IMR-90 (cell line): ENCODE measurements at regions not wholly inside any gene's neighbourhood (a gene's known extent, or its start where the extent isn't known, plus 50 kb on each side); places are given as distances from the start of the nearest gene placed in this dataset.

Source experiments
- ATAC-seq: fragments of 200-7000 bp; cut with Tn5 transposase; 2 replicates; pipeline ENCODE4 v1.9.1; 2020; ENCODE audit warnings: low read depth, mild to moderate bottlenecking, moderate library complexity
- BruUV-seq: library from RNA; stranded (reverse); fragments of 400-500 nt; replicated peaks from 2 replicates; lab custom pipeline; 2021; lab: Mats Ljungman, UMichigan
- CTCF ChIA-PET: fragments of 300-600 bp; formaldehyde crosslinking; extraction: SDS; loops from one replicate; lab custom pipeline; 2021; ENCODE audit warnings: antibody characterized with exemption; lab: Yijun Ruan, JAX
- POLR2A ChIA-PET: fragments of 300-600 bp; sonication (Branson Sonifier 250); formaldehyde crosslinking; loops from one replicate; lab custom pipeline; 2022; ENCODE audit warnings: antibody characterized with exemption; ENCODE audit not compliant: unreplicated experiment; lab: Charles Lee
- DNase-seq: peaks from one replicate; pipeline ENCODE4 v3.0.0; 2013
- H2AFZ ChIP-seq: replicated peaks from 2 replicates; pipeline ENCODE3; 2013; ENCODE audit warnings: low read length, mild to moderate bottlenecking; ENCODE audit not compliant: poor library complexity
- H2AK5ac ChIP-seq: 2 replicates; pipeline ENCODE4 v1.6.1; 2013; ENCODE audit warnings: low read depth, low read length, inconsistent platforms
- H2AK9ac ChIP-seq: replicated peaks from 2 replicates; pipeline ENCODE3; 2013; ENCODE audit warnings: mild to moderate bottlenecking, low read depth, low read length, moderate library complexity; ENCODE audit not compliant: poor library complexity
- H2BK120ac ChIP-seq: 2 replicates; pipeline ENCODE4 v1.6.1; 2013; ENCODE audit warnings: low read depth, low read length, inconsistent platforms
- H2BK15ac ChIP-seq: 3 replicates; pipeline ENCODE4 v1.6.1; 2013; ENCODE audit warnings: low read depth, low read length, inconsistent platforms
- H2BK20ac ChIP-seq: 2 replicates; pipeline ENCODE4 v1.6.1; 2013; ENCODE audit warnings: low read depth, mild to moderate bottlenecking, inconsistent platforms, low read length, moderate library complexity
- H2BK5ac ChIP-seq: 2 replicates; pipeline ENCODE4 v1.6.1; 2013; ENCODE audit warnings: mild to moderate bottlenecking, low read depth, low read length, inconsistent platforms; ENCODE audit not compliant: poor library complexity, severe bottlenecking
- H3K14ac ChIP-seq: replicated peaks from 2 replicates; pipeline ENCODE4 v1.6.1; 2013; ENCODE audit warnings: low read depth, low read length, inconsistent platforms
- H3K18ac ChIP-seq: 2 replicates; pipeline ENCODE4 v1.6.1; 2013; ENCODE audit warnings: low read depth, low read length, control low read depth
- H3K23ac ChIP-seq: 2 replicates; pipeline ENCODE4 v1.6.1; 2013; ENCODE audit warnings: low read depth, low read length, inconsistent platforms
- H3K27ac ChIP-seq: 2 replicates; pipeline ENCODE4 v1.5.1; 2013; ENCODE audit warnings: mild to moderate bottlenecking, control low read depth, low read length; ENCODE audit not compliant: insufficient read depth
- H3K27me3 ChIP-seq: 2 replicates; pipeline ENCODE4 v1.6.1; 2013; ENCODE audit warnings: low read length; ENCODE audit not compliant: control insufficient read depth, insufficient read depth
- H3K36me3 ChIP-seq: 2 replicates; pipeline ENCODE4 v1.6.1; 2013; ENCODE audit warnings: low read length, mixed read lengths; ENCODE audit not compliant: control insufficient read depth, insufficient read depth
- H3K4ac ChIP-seq: 2 replicates; pipeline ENCODE4 v1.6.1; 2013; ENCODE audit warnings: low read depth, low read length, inconsistent platforms
- H3K4me1 ChIP-seq: 2 replicates; pipeline ENCODE4 v1.6.1; 2013; ENCODE audit warnings: low read length, mixed read lengths; ENCODE audit not compliant: control insufficient read depth, insufficient read depth
- H3K4me2 ChIP-seq: 2 replicates; pipeline ENCODE4 v1.6.1; 2013; ENCODE audit warnings: low read depth, mild to moderate bottlenecking, control low read depth, low read length, moderate library complexity
- H3K4me3 ChIP-seq: 2 replicates; pipeline ENCODE4 v1.5.1; 2013; ENCODE audit warnings: low read depth, mild to moderate bottlenecking, control low read depth, low read length, moderate library complexity; ENCODE audit not compliant: insufficient read depth
- H3K56ac ChIP-seq: 2 replicates; pipeline ENCODE4 v1.6.1; 2013; ENCODE audit warnings: low read length, inconsistent platforms; ENCODE audit not compliant: insufficient read depth; ENCODE audit errors: extremely low read depth
- H3K79me1 ChIP-seq, 2 experiments: 2 replicates each; pipeline ENCODE4 v1.6.1; 2013; ENCODE audit warnings: low read length in 2 of 2, inconsistent platforms in 1 of 2, low read depth in 1 of 2
- H3K9ac ChIP-seq: 2 replicates; pipeline ENCODE4 v1.6.1; 2013; ENCODE audit warnings: low read depth, low read length, control low read depth
- H3K9me1 ChIP-seq: 2 replicates; pipeline ENCODE4 v1.6.1; 2013; ENCODE audit warnings: low read length, inconsistent platforms; ENCODE audit not compliant: insufficient read depth
- H3K9me3 ChIP-seq: 2 replicates; pipeline ENCODE4 v1.6.1; 2013; ENCODE audit warnings: low read length; ENCODE audit not compliant: control insufficient read depth, insufficient read depth
- H4K20me1 ChIP-seq: 2 replicates; pipeline ENCODE4 v1.6.1; 2013; ENCODE audit warnings: low read length, inconsistent platforms; ENCODE audit not compliant: insufficient read depth
- H4K5ac ChIP-seq: 2 replicates; pipeline ENCODE4 v1.6.1; 2013; ENCODE audit warnings: mild to moderate bottlenecking, low read depth, low read length, control low read depth
- H4K8ac ChIP-seq, 2 experiments: 2 replicates each; pipeline ENCODE4 v1.6.1; 2013; ENCODE audit warnings: low read depth in 2 of 2, low read length in 2 of 2, control low read depth in 1 of 2, inconsistent platforms in 1 of 2
- H4K91ac ChIP-seq: 2 replicates; pipeline ENCODE4 v1.6.1; 2013; ENCODE audit warnings: low read depth, low read length, inconsistent platforms; ENCODE audit not compliant: insufficient read depth
- CEBPB ChIP-seq: IDR thresholded peaks from 2 replicates; pipeline ENCODE4 v1.6.1; 2012; ENCODE audit warnings: low read depth, low read length, improper control_type of control experiment
- MXI1 ChIP-seq: IDR thresholded peaks from 2 replicates; pipeline ENCODE4 v1.6.1; 2012; ENCODE audit warnings: low read depth, mild to moderate bottlenecking, low read length, moderate library complexity, borderline replicate concordance
- SMC3 ChIP-seq: fragments of 150-350 bp; IDR thresholded peaks from 2 replicates; pipeline ENCODE4 v1.6.1; 2016; ENCODE audit warnings: low read depth, mild to moderate bottlenecking, antibody characterized with exemption, low read length, moderate library complexity
- dilution Hi-C: fragments of 300-500 bp; cut with HindIII; formaldehyde crosslinking; loops from one replicate; pipeline ENCODE4 v1.14.3; 2018; ENCODE audit warnings: low sequenced_read_pairs; ENCODE audit not compliant: unreplicated experiment
- in situ Hi-C: fragments of 300-500 bp; cut with MboI; formaldehyde crosslinking; loops from 3 replicates; pipeline ENCODE4 v1.14.3; 2019; ENCODE audit warnings: low sequenced_read_pairs, inconsistent platforms, mixed read lengths
- intact Hi-C: fragments of 100-400 bp; cut with micrococcal nuclease; formaldehyde crosslinking; loops from 2 replicates; pipeline ENCODE4 v1.10.0; 2022
- TF ChIP-seq, protein P1 (sequence below): fragments of 150-350 bp; IDR thresholded peaks from 2 replicates; pipeline ENCODE4 v1.6.1; 2016; ENCODE audit warnings: low read depth, mild to moderate bottlenecking, low read length, moderate library complexity, borderline replicate concordance
- TF ChIP-seq, protein P2 (sequence below): fragments of 150-350 bp; IDR thresholded peaks from 2 replicates; pipeline ENCODE4 v1.6.1; 2017; ENCODE audit warnings: mild to moderate bottlenecking, antibody characterized with exemption, low read length, low read depth

DNA sequence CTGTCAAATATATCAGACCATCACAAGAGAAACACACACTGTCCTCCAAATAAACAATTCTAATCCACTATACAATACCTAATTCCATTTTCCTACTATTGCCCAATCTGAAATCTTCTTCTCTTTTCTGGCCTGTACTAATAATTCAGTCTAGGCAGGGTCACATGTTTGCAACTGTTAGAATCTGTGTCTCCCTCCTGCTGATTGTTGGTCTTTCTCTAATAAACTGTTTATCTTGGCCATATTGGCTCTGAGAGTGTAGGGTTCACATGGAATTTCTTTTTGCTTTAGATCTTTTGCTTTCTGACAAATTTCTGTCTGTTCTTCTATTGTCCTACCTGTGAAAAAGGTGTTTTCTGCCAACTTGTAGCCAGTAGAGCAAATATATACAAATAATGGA lies 319.9 kb upstream of the ADAMTS5 start:
- peak overlapping the region; percentile 53; the same call in 1 of the 3 replicates for H2BK15ac ChIP-seq
- peak overlapping the region; percentile 72; the same call in 1 of the 2 replicates for H2AK5ac ChIP-seq
- no peak overlapping the region for H2BK5ac ChIP-seq
- no peak overlapping the region for H3K4me2 ChIP-seq
- H2BK120ac ChIP-seq, result peak overlapping the region; percentile 71
- H3K4me3 ChIP-seq, result no peak overlapping the region
- 0 out of 2 replicates have a peak overlapping the region, but pooled peaks have one; percentile 18 for H3K18ac ChIP-seq
- H2BK20ac ChIP-seq, result peak overlapping the region; percentile 1; the same call in 1 of the 2 replicates
- no TSS peak for BruUV-seq
- no peaks in the 10 kb centered on the region for H3K79me1 ChIP-seq
- no peak overlapping the region for H4K5ac ChIP-seq
- no peaks in the 10 kb centered on the region for H3K9me1 ChIP-seq
- TF ChIP-seq, protein P1, sequence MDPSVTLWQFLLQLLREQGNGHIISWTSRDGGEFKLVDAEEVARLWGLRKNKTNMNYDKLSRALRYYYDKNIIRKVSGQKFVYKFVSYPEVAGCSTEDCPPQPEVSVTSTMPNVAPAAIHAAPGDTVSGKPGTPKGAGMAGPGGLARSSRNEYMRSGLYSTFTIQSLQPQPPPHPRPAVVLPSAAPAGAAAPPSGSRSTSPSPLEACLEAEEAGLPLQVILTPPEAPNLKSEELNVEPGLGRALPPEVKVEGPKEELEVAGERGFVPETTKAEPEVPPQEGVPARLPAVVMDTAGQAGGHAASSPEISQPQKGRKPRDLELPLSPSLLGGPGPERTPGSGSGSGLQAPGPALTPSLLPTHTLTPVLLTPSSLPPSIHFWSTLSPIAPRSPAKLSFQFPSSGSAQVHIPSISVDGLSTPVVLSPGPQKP, result no peak
- TF ChIP-seq MXI1 (no peak), CEBPB (peak; percentile 38), SMC3 (no peak)
- TF ChIP-seq, protein P2, sequence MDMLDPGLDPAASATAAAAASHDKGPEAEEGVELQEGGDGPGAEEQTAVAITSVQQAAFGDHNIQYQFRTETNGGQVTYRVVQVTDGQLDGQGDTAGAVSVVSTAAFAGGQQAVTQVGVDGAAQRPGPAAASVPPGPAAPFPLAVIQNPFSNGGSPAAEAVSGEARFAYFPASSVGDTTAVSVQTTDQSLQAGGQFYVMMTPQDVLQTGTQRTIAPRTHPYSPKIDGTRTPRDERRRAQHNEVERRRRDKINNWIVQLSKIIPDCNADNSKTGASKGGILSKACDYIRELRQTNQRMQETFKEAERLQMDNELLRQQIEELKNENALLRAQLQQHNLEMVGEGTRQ, result no peak
- ChIA-PET CTCF (no interaction called here), POLR2A (no interaction called here)
- H2AFZ ChIP-seq, result no peak overlapping the region
- H3K56ac ChIP-seq, result no peak overlapping the region
- H3K9ac ChIP-seq, result no peak overlapping the region
- no peaks in the 10 kb centered on the region for H3K27me3 ChIP-seq
- H3K9me3 ChIP-seq, result no peaks in the 10 kb centered on the region
- H4K8ac ChIP-seq, result no peak overlapping the region; a peak in 1 of 4 replicates
- H3K27ac ChIP-seq, result peak overlapping the region; percentile 30; the same call in 1 of the 2 replicates
- intact Hi-C loops, result no loop called here
- H3K23ac ChIP-seq, result no peak overlapping the region
- H4K91ac ChIP-seq, result peak overlapping the region; percentile 30; the same call in 1 of the 2 replicates
- H3K14ac ChIP-seq, result 0 out of 2 replicates have a peak overlapping the region, but pooled peaks have one; percentile 68
- no peak for DNase-seq
- H2AK9ac ChIP-seq, result no peak overlapping the region
- H3K4ac ChIP-seq, result peak overlapping the region; percentile 43; the same call in 1 of the 2 replicates
- no peak for ATAC-seq
- in situ Hi-C loops, result no loop called here
- no peaks in the 10 kb centered on the region for H4K20me1 ChIP-seq
- H3K36me3 ChIP-seq, result no peaks in the 10 kb centered on the region
- H3K4me1 ChIP-seq, result peaks cover 7% of the 10 kb centered on the region
- dilution Hi-C loops, result no loop called here
